Gastrocnemius medialis (tissue), 4 donors: ENCODE measurements at regions not wholly inside any gene's neighbourhood (a gene's known extent, or its start where the extent isn't known, plus 50 kb on each side); places are given as distances from the start of the nearest gene placed in this dataset.

Experiments used
- POLR2A ChIP-seq, 2 donors: fragments of 450-650 bp; IDR thresholded peaks; one replicate each; pipeline ENCODE4 v1.6.1; 2017; ENCODE audit warnings: antibody characterized with exemption in 2 of 2, mild to moderate bottlenecking in 2 of 2, moderate library complexity in 2 of 2
- TF ChIP-seq, protein P1 (sequence below), 5 experiments: fragments of 450-650 bp in 3 of 5; fragments of 200-600 bp in 2 of 5; sonication (generic) in 2 of 5; IDR thresholded peaks in 4 of 5; conservative IDR thresholded peaks in 1 of 5; 1 replicate in 4 of 5; 2 replicates in 1 of 5; pipeline ENCODE4 v1.5.1; 2016 to 2019; ENCODE audit warnings: antibody characterized with exemption in 5 of 5, mild to moderate bottlenecking in 3 of 5, moderate library complexity in 3 of 5

- TF ChIP-seq, protein P1, sequence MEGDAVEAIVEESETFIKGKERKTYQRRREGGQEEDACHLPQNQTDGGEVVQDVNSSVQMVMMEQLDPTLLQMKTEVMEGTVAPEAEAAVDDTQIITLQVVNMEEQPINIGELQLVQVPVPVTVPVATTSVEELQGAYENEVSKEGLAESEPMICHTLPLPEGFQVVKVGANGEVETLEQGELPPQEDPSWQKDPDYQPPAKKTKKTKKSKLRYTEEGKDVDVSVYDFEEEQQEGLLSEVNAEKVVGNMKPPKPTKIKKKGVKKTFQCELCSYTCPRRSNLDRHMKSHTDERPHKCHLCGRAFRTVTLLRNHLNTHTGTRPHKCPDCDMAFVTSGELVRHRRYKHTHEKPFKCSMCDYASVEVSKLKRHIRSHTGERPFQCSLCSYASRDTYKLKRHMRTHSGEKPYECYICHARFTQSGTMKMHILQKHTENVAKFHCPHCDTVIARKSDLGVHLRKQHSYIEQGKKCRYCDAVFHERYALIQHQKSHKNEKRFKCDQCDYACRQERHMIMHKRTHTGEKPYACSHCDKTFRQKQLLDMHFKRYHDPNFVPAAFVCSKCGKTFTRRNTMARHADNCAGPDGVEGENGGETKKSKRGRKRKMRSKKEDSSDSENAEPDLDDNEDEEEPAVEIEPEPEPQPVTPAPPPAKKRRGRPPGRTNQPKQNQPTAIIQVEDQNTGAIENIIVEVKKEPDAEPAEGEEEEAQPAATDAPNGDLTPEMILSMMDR (IDR thresholded peaks at IDR 0.05 in 4 of 5, conservative IDR thresholded peaks at IDR 0.05 in 1 of 5) = no peak
- TF ChIP-seq POLR2A (IDR thresholded peaks at IDR 0.05) = no peak
Observed at GRCh38 chr20:11271920-11272594, 598.3 kb upstream of the JAG1 start.
